ENCODE measurements at regions not wholly inside any gene's neighbourhood (a gene's known extent, or its start where the extent isn't known, plus 50 kb on each side); places are given as distances from the start of the nearest gene placed in this dataset.

DNA sequence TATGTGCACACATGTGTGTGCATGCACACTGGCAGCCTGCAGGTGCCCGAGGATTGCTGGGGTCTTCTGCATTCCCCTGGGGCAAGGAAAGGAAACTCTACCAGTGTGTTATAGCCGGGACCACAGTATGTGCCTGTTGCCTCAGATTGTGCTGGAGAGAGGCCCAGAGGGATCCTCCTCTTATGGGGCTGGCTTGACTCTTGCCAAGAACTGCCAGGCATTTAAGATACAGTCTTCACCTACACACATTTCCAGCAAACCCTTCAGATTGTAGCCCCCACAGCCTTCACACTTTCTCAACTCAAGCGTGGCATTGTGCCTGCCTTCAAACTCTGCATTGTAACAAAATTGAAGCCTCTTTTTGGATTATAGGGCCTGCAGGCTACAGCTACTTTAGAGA lies 176.7 kb upstream of the DYRK2 start:
- no peak for TF ChIP-seq YY1 (IDR thresholded peaks at IDR 0.05; ENCODE audit: insufficient read depth, insufficient read length)
- TF ChIP-seq ZNF274 (IDR thresholded peaks at IDR 0.05; ENCODE audit: low read depth, low read length) = no peak
- no peak for TF ChIP-seq SUZ12 (IDR thresholded peaks at IDR 0.05; ENCODE audit: extremely low read depth, insufficient read depth, insufficient read length)
